IMR-90 (cell line): ENCODE measurements at regions not wholly inside any gene's neighbourhood (a gene's known extent, or its start where the extent isn't known, plus 50 kb on each side); places are given as distances from the start of the nearest gene placed in this dataset.

Experiments
- ATAC-seq: fragments of 200-7000 bp; cut with Tn5 transposase; 2 replicates; pipeline ENCODE4 v1.9.1; 2020; ENCODE audit warnings: low read depth, mild to moderate bottlenecking, moderate library complexity
- BruUV-seq: library from RNA; stranded (reverse); fragments of 400-500 nt; replicated peaks from 2 replicates; lab custom pipeline; 2021; lab: Mats Ljungman, UMichigan
- CTCF ChIA-PET: fragments of 300-600 bp; formaldehyde crosslinking; extraction: SDS; loops from one replicate; lab custom pipeline; 2021; ENCODE audit warnings: antibody characterized with exemption; lab: Yijun Ruan, JAX
- POLR2A ChIA-PET: fragments of 300-600 bp; sonication (Branson Sonifier 250); formaldehyde crosslinking; loops from one replicate; lab custom pipeline; 2022; ENCODE audit warnings: antibody characterized with exemption; ENCODE audit not compliant: unreplicated experiment; lab: Charles Lee
- DNase-seq: peaks from one replicate; pipeline ENCODE4 v3.0.0; 2013
- H2AFZ ChIP-seq: replicated peaks from 2 replicates; pipeline ENCODE3; 2013; ENCODE audit warnings: low read length, mild to moderate bottlenecking; ENCODE audit not compliant: poor library complexity
- H2AK5ac ChIP-seq: 2 replicates; pipeline ENCODE4 v1.6.1; 2013; ENCODE audit warnings: low read depth, low read length, inconsistent platforms
- H2AK9ac ChIP-seq: replicated peaks from 2 replicates; pipeline ENCODE3; 2013; ENCODE audit warnings: mild to moderate bottlenecking, low read depth, low read length, moderate library complexity; ENCODE audit not compliant: poor library complexity
- H2BK120ac ChIP-seq: 2 replicates; pipeline ENCODE4 v1.6.1; 2013; ENCODE audit warnings: low read depth, low read length, inconsistent platforms
- H2BK15ac ChIP-seq: 3 replicates; pipeline ENCODE4 v1.6.1; 2013; ENCODE audit warnings: low read depth, low read length, inconsistent platforms
- H2BK20ac ChIP-seq: 2 replicates; pipeline ENCODE4 v1.6.1; 2013; ENCODE audit warnings: low read depth, mild to moderate bottlenecking, inconsistent platforms, low read length, moderate library complexity
- H2BK5ac ChIP-seq: 2 replicates; pipeline ENCODE4 v1.6.1; 2013; ENCODE audit warnings: mild to moderate bottlenecking, low read depth, low read length, inconsistent platforms; ENCODE audit not compliant: poor library complexity, severe bottlenecking
- H3K14ac ChIP-seq: replicated peaks from 2 replicates; pipeline ENCODE4 v1.6.1; 2013; ENCODE audit warnings: low read depth, low read length, inconsistent platforms
- H3K18ac ChIP-seq: 2 replicates; pipeline ENCODE4 v1.6.1; 2013; ENCODE audit warnings: low read depth, low read length, control low read depth
- H3K23ac ChIP-seq: 2 replicates; pipeline ENCODE4 v1.6.1; 2013; ENCODE audit warnings: low read depth, low read length, inconsistent platforms
- H3K27ac ChIP-seq: 2 replicates; pipeline ENCODE4 v1.5.1; 2013; ENCODE audit warnings: mild to moderate bottlenecking, control low read depth, low read length; ENCODE audit not compliant: insufficient read depth
- H3K27me3 ChIP-seq: 2 replicates; pipeline ENCODE4 v1.6.1; 2013; ENCODE audit warnings: low read length; ENCODE audit not compliant: control insufficient read depth, insufficient read depth
- H3K36me3 ChIP-seq: 2 replicates; pipeline ENCODE4 v1.6.1; 2013; ENCODE audit warnings: low read length, mixed read lengths; ENCODE audit not compliant: control insufficient read depth, insufficient read depth
- H3K4ac ChIP-seq: 2 replicates; pipeline ENCODE4 v1.6.1; 2013; ENCODE audit warnings: low read depth, low read length, inconsistent platforms
- H3K4me1 ChIP-seq: 2 replicates; pipeline ENCODE4 v1.6.1; 2013; ENCODE audit warnings: low read length, mixed read lengths; ENCODE audit not compliant: control insufficient read depth, insufficient read depth
- H3K4me2 ChIP-seq: 2 replicates; pipeline ENCODE4 v1.6.1; 2013; ENCODE audit warnings: low read depth, mild to moderate bottlenecking, control low read depth, low read length, moderate library complexity
- H3K4me3 ChIP-seq: 2 replicates; pipeline ENCODE4 v1.5.1; 2013; ENCODE audit warnings: low read depth, mild to moderate bottlenecking, control low read depth, low read length, moderate library complexity; ENCODE audit not compliant: insufficient read depth
- H3K56ac ChIP-seq: 2 replicates; pipeline ENCODE4 v1.6.1; 2013; ENCODE audit warnings: low read length, inconsistent platforms; ENCODE audit not compliant: insufficient read depth; ENCODE audit errors: extremely low read depth
- H3K79me1 ChIP-seq, 2 experiments: 2 replicates each; pipeline ENCODE4 v1.6.1; 2013; ENCODE audit warnings: low read length in 2 of 2, inconsistent platforms in 1 of 2, low read depth in 1 of 2
- H3K9ac ChIP-seq: 2 replicates; pipeline ENCODE4 v1.6.1; 2013; ENCODE audit warnings: low read depth, low read length, control low read depth
- H3K9me1 ChIP-seq: 2 replicates; pipeline ENCODE4 v1.6.1; 2013; ENCODE audit warnings: low read length, inconsistent platforms; ENCODE audit not compliant: insufficient read depth
- H3K9me3 ChIP-seq: 2 replicates; pipeline ENCODE4 v1.6.1; 2013; ENCODE audit warnings: low read length; ENCODE audit not compliant: control insufficient read depth, insufficient read depth
- H4K20me1 ChIP-seq: 2 replicates; pipeline ENCODE4 v1.6.1; 2013; ENCODE audit warnings: low read length, inconsistent platforms; ENCODE audit not compliant: insufficient read depth
- H4K5ac ChIP-seq: 2 replicates; pipeline ENCODE4 v1.6.1; 2013; ENCODE audit warnings: mild to moderate bottlenecking, low read depth, low read length, control low read depth
- H4K8ac ChIP-seq, 2 experiments: 2 replicates each; pipeline ENCODE4 v1.6.1; 2013; ENCODE audit warnings: low read depth in 2 of 2, low read length in 2 of 2, control low read depth in 1 of 2, inconsistent platforms in 1 of 2
- H4K91ac ChIP-seq: 2 replicates; pipeline ENCODE4 v1.6.1; 2013; ENCODE audit warnings: low read depth, low read length, inconsistent platforms; ENCODE audit not compliant: insufficient read depth
- CEBPB ChIP-seq: IDR thresholded peaks from 2 replicates; pipeline ENCODE4 v1.6.1; 2012; ENCODE audit warnings: low read depth, low read length, improper control_type of control experiment
- CHD1 ChIP-seq: IDR thresholded peaks from 2 replicates; pipeline ENCODE4 v1.6.1; 2012; ENCODE audit warnings: low read depth, low read length, improper control_type of control experiment
- MAFK ChIP-seq: IDR thresholded peaks from 2 replicates; pipeline ENCODE4 v1.6.1; 2012; ENCODE audit warnings: low read depth, low read length, improper control_type of control experiment
- MAZ ChIP-seq: IDR thresholded peaks from 2 replicates; pipeline ENCODE4 v1.6.1; 2012; ENCODE audit warnings: low read depth, mild to moderate bottlenecking, low read length, improper control_type of control experiment, moderate library complexity, borderline replicate concordance
- POLR2A ChIP-seq: IDR thresholded peaks from 2 replicates; pipeline ENCODE4 v1.6.1; 2012; ENCODE audit warnings: mild to moderate bottlenecking, low read depth, low read length
- RFX5 ChIP-seq: IDR thresholded peaks from 2 replicates; pipeline ENCODE4 v1.8.0; 2012; ENCODE audit warnings: low read depth, mild to moderate bottlenecking, low read length, moderate library complexity
- WGBS, 2 experiments: methylation state at CpG; one replicate each; pipeline versions ENCODE4 v1.1.5 to v1.1.7; 2013; ENCODE audit warnings: missing lambda C conversion rate in 2 of 2; ENCODE audit not compliant: insufficient read length in 1 of 2; ENCODE audit errors: extremely low coverage in 2 of 2; 5-methylcytosine and 5-hydroxymethylcytosine counted together
- dilution Hi-C: fragments of 300-500 bp; cut with HindIII; formaldehyde crosslinking; loops from one replicate; pipeline ENCODE4 v1.14.3; 2018; ENCODE audit warnings: low sequenced_read_pairs; ENCODE audit not compliant: unreplicated experiment
- in situ Hi-C: fragments of 300-500 bp; cut with MboI; formaldehyde crosslinking; loops from 3 replicates; pipeline ENCODE4 v1.14.3; 2019; ENCODE audit warnings: low sequenced_read_pairs, inconsistent platforms, mixed read lengths
- intact Hi-C: fragments of 100-400 bp; cut with micrococcal nuclease; formaldehyde crosslinking; loops from 2 replicates; pipeline ENCODE4 v1.10.0; 2022
- TF ChIP-seq, protein P1 (sequence below): fragments of 150-350 bp; IDR thresholded peaks from 2 replicates; pipeline ENCODE4 v1.6.1; 2016; ENCODE audit warnings: low read depth, mild to moderate bottlenecking, low read length, moderate library complexity, borderline replicate concordance
- TF ChIP-seq, protein P2 (sequence below): fragments of 150-350 bp; IDR thresholded peaks from 2 replicates; pipeline ENCODE4 v1.6.1; 2017; ENCODE audit warnings: mild to moderate bottlenecking, antibody characterized with exemption, low read length, low read depth

DNA sequence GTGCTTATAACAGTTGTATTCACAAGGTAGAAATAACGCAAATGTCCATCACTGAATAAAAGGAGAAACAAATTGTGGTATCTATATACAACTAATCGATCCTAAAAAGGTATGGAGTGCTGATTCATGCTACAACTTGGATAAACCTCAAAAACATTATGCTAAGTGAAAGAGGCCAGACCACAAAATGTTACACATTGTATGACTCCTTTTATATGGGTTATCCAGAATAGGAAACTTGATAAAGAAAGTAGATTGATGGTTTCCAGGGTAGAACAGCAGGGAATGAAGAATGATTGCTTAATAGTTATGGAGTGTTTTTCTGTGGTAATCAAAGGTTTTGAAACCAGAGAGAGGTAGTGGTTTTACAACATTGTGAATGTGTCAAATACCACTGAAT is 432.2 kb upstream of the TRIB2 start:
- H2BK5ac ChIP-seq = no peak overlapping the region
- POLR2A ChIA-PET = no interaction called here
- no peak overlapping the region for H2AK5ac ChIP-seq
- no peak overlapping the region for H2AFZ ChIP-seq
- no peak for ATAC-seq
- intact Hi-C loops = no loop called here
- no peaks in the 10 kb centered on the region for H4K20me1 ChIP-seq
- no peaks in the 10 kb centered on the region for H3K27me3 ChIP-seq
- H4K5ac ChIP-seq = no peak overlapping the region
- in situ Hi-C loops = no loop called here
- no peak overlapping the region for H3K4me3 ChIP-seq
- no peaks in the 10 kb centered on the region for H3K9me1 ChIP-seq
- CTCF ChIA-PET = no interaction called here
- H3K27ac ChIP-seq = no peak overlapping the region
- BruUV-seq = no TSS peak
- H2BK15ac ChIP-seq = no peak overlapping the region
- peak; percentile 60 for DNase-seq
- no peak overlapping the region for H3K23ac ChIP-seq
- H2BK20ac ChIP-seq = no peak overlapping the region
- TF ChIP-seq MAZ = no peak
- peak; percentile 72 for TF ChIP-seq CEBPB
- no peak for TF ChIP-seq POLR2A
- TF ChIP-seq, protein P1, sequence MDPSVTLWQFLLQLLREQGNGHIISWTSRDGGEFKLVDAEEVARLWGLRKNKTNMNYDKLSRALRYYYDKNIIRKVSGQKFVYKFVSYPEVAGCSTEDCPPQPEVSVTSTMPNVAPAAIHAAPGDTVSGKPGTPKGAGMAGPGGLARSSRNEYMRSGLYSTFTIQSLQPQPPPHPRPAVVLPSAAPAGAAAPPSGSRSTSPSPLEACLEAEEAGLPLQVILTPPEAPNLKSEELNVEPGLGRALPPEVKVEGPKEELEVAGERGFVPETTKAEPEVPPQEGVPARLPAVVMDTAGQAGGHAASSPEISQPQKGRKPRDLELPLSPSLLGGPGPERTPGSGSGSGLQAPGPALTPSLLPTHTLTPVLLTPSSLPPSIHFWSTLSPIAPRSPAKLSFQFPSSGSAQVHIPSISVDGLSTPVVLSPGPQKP = no peak
- no peak for TF ChIP-seq CHD1
- TF ChIP-seq MAFK = no peak
- TF ChIP-seq RFX5 = no peak
- TF ChIP-seq, protein P2, sequence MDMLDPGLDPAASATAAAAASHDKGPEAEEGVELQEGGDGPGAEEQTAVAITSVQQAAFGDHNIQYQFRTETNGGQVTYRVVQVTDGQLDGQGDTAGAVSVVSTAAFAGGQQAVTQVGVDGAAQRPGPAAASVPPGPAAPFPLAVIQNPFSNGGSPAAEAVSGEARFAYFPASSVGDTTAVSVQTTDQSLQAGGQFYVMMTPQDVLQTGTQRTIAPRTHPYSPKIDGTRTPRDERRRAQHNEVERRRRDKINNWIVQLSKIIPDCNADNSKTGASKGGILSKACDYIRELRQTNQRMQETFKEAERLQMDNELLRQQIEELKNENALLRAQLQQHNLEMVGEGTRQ = no peak
- H3K4me1 ChIP-seq = no peaks in the 10 kb centered on the region; the same call in 1 of the 2 replicates
- no peaks in the 10 kb centered on the region for H3K36me3 ChIP-seq
- H3K4ac ChIP-seq = no peak overlapping the region
- H3K9me3 ChIP-seq = no peaks in the 10 kb centered on the region
- H4K8ac ChIP-seq = no peak overlapping the region
- no CpG with 5 or more reads among the region's 2 CpGs for WGBS, 2 experiments
- no peak overlapping the region for H3K9ac ChIP-seq
- H2AK9ac ChIP-seq = no peak overlapping the region
- H2BK120ac ChIP-seq = no peak overlapping the region
- H3K14ac ChIP-seq = no peak overlapping the region
- H3K18ac ChIP-seq = no peak overlapping the region; the same call in 1 of the 2 replicates
- no peak overlapping the region for H3K56ac ChIP-seq
- H3K79me1 ChIP-seq = no peaks in the 10 kb centered on the region
- no peak overlapping the region for H4K91ac ChIP-seq
- H3K4me2 ChIP-seq = no peak overlapping the region
- dilution Hi-C loops = no loop called here
